ENCODE measurements at regions not wholly inside any gene's neighbourhood (a gene's known extent, or its start where the extent isn't known, plus 50 kb on each side); places are given as distances from the start of the nearest gene placed in this dataset.

DNA sequence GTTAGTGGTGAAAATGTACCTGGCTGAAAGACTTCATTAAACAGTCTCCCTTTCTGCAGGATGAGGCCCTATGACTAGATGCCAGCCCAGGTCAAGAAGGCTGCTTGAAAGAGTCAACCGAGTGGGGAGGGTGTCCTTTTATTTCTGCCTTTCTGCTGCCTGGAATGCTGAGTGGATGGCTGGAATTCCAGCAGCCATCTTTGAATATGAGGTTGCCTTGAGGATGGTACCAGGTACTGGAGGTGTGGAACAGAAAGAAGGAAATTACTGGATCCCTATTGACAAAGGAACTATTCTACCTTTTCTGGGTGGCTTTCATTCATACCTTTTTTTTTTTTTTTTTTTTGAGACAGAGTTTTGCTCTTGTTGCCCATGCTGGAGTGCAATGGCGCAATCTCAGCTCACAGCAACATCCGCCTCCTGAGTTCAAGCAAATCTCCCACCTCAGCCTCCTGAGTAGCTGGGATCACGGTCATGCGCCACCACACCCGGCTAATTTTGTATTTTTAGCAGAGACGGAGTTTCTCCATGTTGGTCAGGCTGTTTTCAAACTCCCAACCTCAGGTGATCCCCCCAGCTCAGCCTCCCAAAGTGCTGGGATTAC is 89.5 kb upstream of the SLC22A11 start:
- H3K27me3 ChIP-seq, result no peaks in the 10 kb centered on the region
- H3K27ac ChIP-seq, result no peak overlapping the region
- WGBS, 2 donors, result 93% methylated on average over 7 of the region's 7 CpGs
- H3K36me3 ChIP-seq, result no peaks in the 10 kb centered on the region
- intact Hi-C loops (cut with DNase I), result no loop called here
- H3K9me3 ChIP-seq, result no peaks in the 10 kb centered on the region
- FAIRE-seq (no peak), DNase-seq (no peak), ATAC-seq (no peak)
- no peak overlapping the region for H3K4me3 ChIP-seq
- no peak for TF ChIP-seq CTCF (IDR thresholded peaks at IDR 0.05)
- no peaks in the 10 kb centered on the region for H3K4me1 ChIP-seq

- ATAC-seq (no peak), DNase-seq (no peak), FAIRE-seq (no peak)
- TF ChIP-seq CTCF (IDR thresholded peaks at IDR 0.05), result no peak
- peaks cover 0 to 5% (median 2%) of the 10 kb centered on the region in 3 donors for H3K4me1 ChIP-seq
- H3K9me3 ChIP-seq, result no peaks in the 10 kb centered on the region
- no peaks in the 10 kb centered on the region for H3K36me3 ChIP-seq
- H3K27me3 ChIP-seq, result no peaks in the 10 kb centered on the region
- no peak overlapping the region for H3K4me3 ChIP-seq
- 62 to 66% methylated on average over 5 of the region's 5 CpGs for WGBS, 2 donors
- intact Hi-C loops (cut with DNase I), result no loop called here
- H3K27ac ChIP-seq, result no peak overlapping the region
Observed at GRCh38 chr11:64469288-64469687, 86.5 kb upstream of the SLC22A11 start.

DNA sequence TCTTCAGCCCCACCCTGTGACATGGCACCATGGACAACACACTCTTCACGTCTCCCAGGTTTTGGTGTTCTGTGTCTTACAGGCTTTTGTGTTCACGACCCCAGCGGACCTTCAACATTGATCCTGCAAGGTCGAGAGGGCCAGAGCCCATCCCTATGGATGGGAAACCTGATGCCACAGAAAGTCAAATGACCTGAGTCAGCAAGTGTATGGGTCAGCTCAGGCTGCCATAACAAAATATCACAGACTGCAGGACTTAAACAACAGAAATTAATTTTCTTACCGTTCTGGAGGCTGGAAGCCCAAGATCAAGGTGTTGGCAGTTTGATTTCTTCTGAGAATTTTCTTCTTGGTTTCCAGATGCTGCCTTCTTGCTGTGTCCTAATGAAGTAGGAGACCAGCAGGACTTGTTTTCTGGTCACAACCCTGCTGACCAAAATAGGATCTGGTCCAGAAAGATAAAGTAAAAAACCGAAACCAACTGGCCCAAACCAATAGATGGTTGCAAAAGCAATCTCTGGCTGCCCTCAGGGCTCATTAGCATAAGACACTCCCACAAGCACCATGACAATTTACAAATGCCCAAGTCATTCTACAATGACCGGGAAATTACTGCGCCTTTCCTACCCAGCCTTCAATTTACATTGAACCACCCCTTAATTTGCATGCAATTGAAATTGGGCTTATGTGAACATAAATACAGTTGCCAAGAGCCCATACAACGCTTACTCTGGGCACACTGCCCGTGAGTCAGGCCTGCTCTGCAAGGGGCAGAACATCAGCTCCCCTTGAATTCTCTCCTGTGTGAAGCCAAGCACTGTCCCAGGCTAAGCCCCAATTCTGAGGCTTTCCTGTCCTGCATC is 82.9 kb upstream of the SLC22A11 start:
- FAIRE-seq (no peak), ATAC-seq (peak; percentile 89 to 97 (median 92)), DNase-seq (peak in 4 of 6 donors; percentile 32 to 72 (median 47))
- Histone ChIP-seq H3K36me3 (no peaks in the 10 kb centered on the region), H3K4me1 (peaks cover 0 to 5% (median 2%) of the 10 kb centered on the region in 3 donors), H3K27me3 (no peaks in the 10 kb centered on the region), H3K4me3 (no peak overlapping the region), H3K9me3 (no peaks in the 10 kb centered on the region), H3K27ac (peak overlapping the region in 3 of 4 donors; percentile 13 to 42 (median 25))
- WGBS, 2 donors, result 50 to 51% methylated on average over 10 of the region's 10 CpGs
- TF ChIP-seq CTCF (IDR thresholded peaks at IDR 0.05), result no peak
- intact Hi-C loops (cut with DNase I), result no loop called here

- 86 to 89% methylated on average over 11 of the region's 11 CpGs for WGBS, 2 donors
- ATAC-seq, result no peak
Observed at GRCh38 chr11:64474680-64475079, 81.1 kb upstream of the SLC22A11 start.

More at GRCh38 chr11:64474680-64475079, 81.1 kb upstream of the SLC22A11 start:
- Histone ChIP-seq H3K36me3 (no peaks in the 10 kb centered on the region), H3K4me1 (peaks cover 0 to 5% (median 2%) of the 10 kb centered on the region in 3 donors), H3K4me3 (no peak overlapping the region), H3K27ac (no peak overlapping the region), H3K27me3 (no peaks in the 10 kb centered on the region), H3K9me3 (no peaks in the 10 kb centered on the region)
- DNase-seq, result no peak
- intact Hi-C loops (cut with DNase I), result no loop called here
- no peak for TF ChIP-seq CTCF (IDR thresholded peaks at IDR 0.05)
- FAIRE-seq, result no peak
